GM08714 (cell line): ENCODE measurements at regions not wholly inside any gene's neighbourhood (a gene's known extent, or its start where the extent isn't known, plus 50 kb on each side); places are given as distances from the start of the nearest gene placed in this dataset.

Experiments used
- H3K4me3 ChIP-seq: fragments of 200-500 bp; sonication (Bioruptor generic); 2 replicates; pipeline ENCODE4 v1.5.1; 2014; ENCODE audit warnings: mild to moderate bottlenecking, low read length, inconsistent platforms
- ZNF274 ChIP-seq: IDR thresholded peaks from 2 replicates; pipeline ENCODE4 v1.6.1; 2012; ENCODE audit warnings: mild to moderate bottlenecking, low read depth, low read length

GRCh38 chr12:93126069-93126474 is 197.0 kb upstream of the EEA1 start:
- no peak for TF ChIP-seq ZNF274
- no peak overlapping the region; the same call in 1 of the 2 replicates for H3K4me3 ChIP-seq

GRCh38 chr12:93127107-93127560 is 198.0 kb upstream of the EEA1 start:
- no peak overlapping the region for H3K4me3 ChIP-seq
- TF ChIP-seq ZNF274 = no peak

GRCh38 chr12:93127582-93128331 is 198.7 kb upstream of the EEA1 start:
- no peak for TF ChIP-seq ZNF274
- H3K4me3 ChIP-seq = no peak overlapping the region

GRCh38 chr12:93128332-93128707 is 199.2 kb upstream of the EEA1 start:
- no peak for TF ChIP-seq ZNF274
- H3K4me3 ChIP-seq = no peak overlapping the region

GRCh38 chr12:93130366-93131054 is 201.4 kb upstream of the EEA1 start:
- TF ChIP-seq ZNF274 = no peak
- H3K4me3 ChIP-seq = no peak overlapping the region

- no peak for TF ChIP-seq ZNF274
- no peak overlapping the region for H3K4me3 ChIP-seq
Measured at GRCh38 chr12:93133361-93133760, 204.3 kb upstream of the EEA1 start.

- no peak for TF ChIP-seq ZNF274
- H3K4me3 ChIP-seq = no peak overlapping the region
Measured at GRCh38 chr12:93134175-93134890, 205.2 kb upstream of the EEA1 start.

- no peak for TF ChIP-seq ZNF274
- H3K4me3 ChIP-seq = peak overlapping the region; percentile 18; the same call in 1 of the 2 replicates
Measured at GRCh38 chr12:93134893-93135285, 205.8 kb upstream of the EEA1 start.

- TF ChIP-seq ZNF274 = no peak
- H3K4me3 ChIP-seq = peak overlapping the region; percentile 44; the same call in 1 of the 2 replicates
Measured at GRCh38 chr12:93135286-93136239, 206.5 kb upstream of the EEA1 start.

- TF ChIP-seq ZNF274 = no peak
- H3K4me3 ChIP-seq = peak overlapping the region; percentile 52; the same call in 1 of the 2 replicates
Measured at GRCh38 chr12:93136253-93137055, 207.4 kb upstream of the EEA1 start.

- peak overlapping the region; percentile 31; the same call in 1 of the 2 replicates for H3K4me3 ChIP-seq
- TF ChIP-seq ZNF274 = no peak
Measured at GRCh38 chr12:93137656-93138612, 208.8 kb upstream of the EEA1 start.

- peak overlapping the region; percentile 62; the same call in 1 of the 2 replicates for H3K4me3 ChIP-seq
- TF ChIP-seq ZNF274 = no peak
Measured at GRCh38 chr12:93139028-93139665, 210.1 kb upstream of the EEA1 start.
